ENCODE measurements at regions not wholly inside any gene's neighbourhood (a gene's known extent, or its start where the extent isn't known, plus 50 kb on each side); places are given as distances from the start of the nearest gene placed in this dataset.

DNA sequence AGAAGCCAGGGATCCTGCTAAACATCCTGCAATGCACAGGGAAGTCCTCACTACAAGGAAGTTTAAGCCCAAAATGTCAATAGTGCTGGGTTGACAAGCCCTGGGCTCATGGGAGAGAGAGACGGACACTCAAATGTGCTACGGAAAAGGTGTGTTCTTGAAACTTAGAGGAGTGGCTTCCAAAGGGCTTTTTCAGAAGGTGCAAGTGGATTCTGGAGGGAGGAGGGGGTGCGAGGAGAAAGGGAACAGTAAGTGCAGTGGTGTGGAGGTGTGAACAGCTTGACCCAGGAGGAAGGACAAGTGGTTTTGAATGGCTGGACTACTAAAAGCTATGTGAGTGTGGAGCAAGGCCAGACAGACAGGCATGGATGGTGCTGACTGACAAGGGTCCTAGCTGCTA lies 50.4 kb upstream of the CECR2 start:
- no peak for DNase-seq (ENCODE audit: low spot score)
- H3K79me2 ChIP-seq: no peaks in the 10 kb centered on the region
- no peak overlapping the region for H3K4me3 ChIP-seq
- H3K4me2 ChIP-seq: no peak overlapping the region
- no peaks in the 10 kb centered on the region for H3K9me3 ChIP-seq (ENCODE audit: low read depth)
- H3K36me3 ChIP-seq (replicated peaks; ENCODE audit: insufficient read depth, low read depth): no peaks in the 10 kb centered on the region
- H3K27me3 ChIP-seq: no peaks in the 10 kb centered on the region
- TF ChIP-seq, protein P1, sequence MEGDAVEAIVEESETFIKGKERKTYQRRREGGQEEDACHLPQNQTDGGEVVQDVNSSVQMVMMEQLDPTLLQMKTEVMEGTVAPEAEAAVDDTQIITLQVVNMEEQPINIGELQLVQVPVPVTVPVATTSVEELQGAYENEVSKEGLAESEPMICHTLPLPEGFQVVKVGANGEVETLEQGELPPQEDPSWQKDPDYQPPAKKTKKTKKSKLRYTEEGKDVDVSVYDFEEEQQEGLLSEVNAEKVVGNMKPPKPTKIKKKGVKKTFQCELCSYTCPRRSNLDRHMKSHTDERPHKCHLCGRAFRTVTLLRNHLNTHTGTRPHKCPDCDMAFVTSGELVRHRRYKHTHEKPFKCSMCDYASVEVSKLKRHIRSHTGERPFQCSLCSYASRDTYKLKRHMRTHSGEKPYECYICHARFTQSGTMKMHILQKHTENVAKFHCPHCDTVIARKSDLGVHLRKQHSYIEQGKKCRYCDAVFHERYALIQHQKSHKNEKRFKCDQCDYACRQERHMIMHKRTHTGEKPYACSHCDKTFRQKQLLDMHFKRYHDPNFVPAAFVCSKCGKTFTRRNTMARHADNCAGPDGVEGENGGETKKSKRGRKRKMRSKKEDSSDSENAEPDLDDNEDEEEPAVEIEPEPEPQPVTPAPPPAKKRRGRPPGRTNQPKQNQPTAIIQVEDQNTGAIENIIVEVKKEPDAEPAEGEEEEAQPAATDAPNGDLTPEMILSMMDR (IDR thresholded peaks at IDR 0.05; ENCODE audit: poor library complexity): no peak
- TF ChIP-seq EZH2 (IDR thresholded peaks at IDR 0.05; ENCODE audit: borderline replicate concordance): no peak
- TF ChIP-seq EZH2phosphoT487 (IDR thresholded peaks at IDR 0.05; ENCODE audit: low read depth, severe bottlenecking, unreplicated experiment): no peak
- no peak overlapping the region for H3K27ac ChIP-seq
- no peaks in the 10 kb centered on the region for H4K20me1 ChIP-seq (ENCODE audit: insufficient read depth, poor library complexity, severe bottlenecking)
- H3K9me2 ChIP-seq (replicated peaks; ENCODE audit: insufficient read depth): no peaks in the 10 kb centered on the region
- no peaks in the 10 kb centered on the region for H3K4me1 ChIP-seq (ENCODE audit: insufficient read depth)
- WGBS (ENCODE audit: low lambda C conversion rate, missing lambda C conversion rate): 93% methylated on average over 3 of the region's 3 CpGs
- H2AFZ ChIP-seq: no peak overlapping the region

DNA sequence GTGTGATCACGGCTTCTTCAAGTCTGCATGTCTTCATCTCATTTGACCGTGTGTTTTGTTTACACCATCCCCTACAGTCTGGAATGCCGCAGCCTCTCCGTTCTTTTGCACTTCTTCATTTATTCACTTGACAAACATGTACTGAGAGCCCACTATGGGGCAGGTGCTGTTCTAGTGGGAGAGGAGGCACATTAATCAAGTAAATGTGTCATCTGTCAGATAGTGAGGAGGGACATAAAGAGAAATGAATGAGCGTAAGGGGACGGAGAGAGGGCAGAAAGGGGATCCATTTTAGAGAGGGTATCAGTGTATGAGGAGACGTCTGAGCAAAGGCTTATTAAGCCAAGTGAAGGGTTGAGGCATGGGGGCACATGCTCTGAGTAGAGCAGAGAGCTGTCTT lies 54.0 kb upstream of the CECR2 start:
- no peak overlapping the region for H3K4me2 ChIP-seq
- no peaks in the 10 kb centered on the region for H3K9me2 ChIP-seq (replicated peaks; ENCODE audit: insufficient read depth)
- no peaks in the 10 kb centered on the region for H3K4me1 ChIP-seq (ENCODE audit: insufficient read depth)
- no peaks in the 10 kb centered on the region for H3K36me3 ChIP-seq (replicated peaks; ENCODE audit: insufficient read depth, low read depth)
- TF ChIP-seq EZH2 (IDR thresholded peaks at IDR 0.05; ENCODE audit: borderline replicate concordance) (no peak), EZH2phosphoT487 (IDR thresholded peaks at IDR 0.05; ENCODE audit: low read depth, severe bottlenecking, unreplicated experiment) (no peak)
- TF ChIP-seq, protein P1 (IDR thresholded peaks at IDR 0.05; ENCODE audit: poor library complexity): no peak
- no peaks in the 10 kb centered on the region for H3K79me2 ChIP-seq
- WGBS (ENCODE audit: low lambda C conversion rate, missing lambda C conversion rate): 88% methylated on average over 7 of the region's 7 CpGs
- H4K20me1 ChIP-seq (ENCODE audit: insufficient read depth, poor library complexity, severe bottlenecking): no peaks in the 10 kb centered on the region
- H3K9me3 ChIP-seq (ENCODE audit: low read depth): no peaks in the 10 kb centered on the region
- no peak overlapping the region for H3K4me3 ChIP-seq
- H3K27me3 ChIP-seq: no peaks in the 10 kb centered on the region
- no peak overlapping the region for H3K27ac ChIP-seq
- no peak for DNase-seq (ENCODE audit: low spot score)
- no peak overlapping the region for H2AFZ ChIP-seq

DNA sequence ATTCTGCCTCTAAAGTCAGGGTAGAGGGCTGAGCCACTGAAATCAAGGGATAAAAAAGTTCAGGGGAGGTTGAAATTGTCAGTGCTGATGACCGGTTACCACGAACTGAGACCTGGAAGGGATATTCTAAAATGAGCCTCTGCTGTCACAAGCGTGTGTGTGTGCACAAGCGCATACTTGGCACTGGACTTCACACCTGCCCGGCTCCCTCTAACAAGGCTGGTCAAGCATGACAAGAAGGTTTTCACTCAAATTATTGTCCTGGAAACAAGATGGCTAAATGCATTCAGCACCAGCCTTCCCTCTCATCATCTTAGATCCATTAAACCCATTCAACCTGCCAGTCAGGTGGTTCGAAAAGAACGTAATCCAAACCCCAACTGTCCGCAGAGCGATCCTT lies 54.8 kb upstream of the CECR2 start:
- Histone ChIP-seq H3K79me2 (no peaks in the 10 kb centered on the region), H4K20me1 (ENCODE audit: insufficient read depth, poor library complexity, severe bottlenecking) (no peaks in the 10 kb centered on the region), H3K27me3 (no peaks in the 10 kb centered on the region), H2AFZ (no peak overlapping the region), H3K4me1 (ENCODE audit: insufficient read depth) (no peaks in the 10 kb centered on the region), H3K27ac (no peak overlapping the region), H3K9me2 (replicated peaks; ENCODE audit: insufficient read depth) (no peaks in the 10 kb centered on the region), H3K4me3 (no peak overlapping the region), H3K4me2 (no peak overlapping the region), H3K9me3 (ENCODE audit: low read depth) (no peaks in the 10 kb centered on the region), H3K36me3 (replicated peaks; ENCODE audit: insufficient read depth, low read depth) (no peaks in the 10 kb centered on the region)
- no peak for TF ChIP-seq EZH2phosphoT487 (IDR thresholded peaks at IDR 0.05; ENCODE audit: low read depth, severe bottlenecking, unreplicated experiment)
- TF ChIP-seq EZH2 (IDR thresholded peaks at IDR 0.05; ENCODE audit: borderline replicate concordance): no peak
- TF ChIP-seq, protein P1 (IDR thresholded peaks at IDR 0.05; ENCODE audit: poor library complexity): no peak
- no peak for DNase-seq (ENCODE audit: low spot score)
- 89% methylated on average over 9 of the region's 9 CpGs for WGBS (ENCODE audit: low lambda C conversion rate, missing lambda C conversion rate)

DNA sequence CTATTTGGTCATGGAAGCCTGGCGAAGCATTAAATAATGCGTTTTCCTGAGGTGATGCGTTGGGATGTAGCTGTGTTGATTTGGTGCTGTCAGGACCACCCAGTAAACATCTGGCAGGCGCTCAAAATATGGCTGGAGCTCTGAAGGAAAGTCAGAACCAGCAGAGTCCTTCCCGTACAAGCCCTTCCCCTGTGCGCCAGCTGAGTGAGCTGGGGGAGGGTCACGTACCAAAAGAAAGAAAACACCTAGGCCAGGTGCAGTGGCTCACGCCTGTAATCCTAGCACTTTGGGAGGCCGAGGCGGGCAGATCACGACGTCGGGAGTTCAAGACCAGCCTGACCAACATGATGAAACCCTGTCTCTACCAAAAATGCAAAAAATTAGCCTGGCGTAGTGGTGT lies 55.6 kb upstream of the CECR2 start:
- Histone ChIP-seq H3K4me2 (no peak overlapping the region), H2AFZ (no peak overlapping the region)

More for the DNA sequence above, 55.6 kb upstream of the CECR2 start:
- Histone ChIP-seq H3K79me2 (no peaks in the 10 kb centered on the region), H3K4me1 (ENCODE audit: insufficient read depth) (no peaks in the 10 kb centered on the region), H3K9me2 (replicated peaks; ENCODE audit: insufficient read depth) (no peaks in the 10 kb centered on the region), H3K27ac (no peak overlapping the region), H3K9me3 (ENCODE audit: low read depth) (no peaks in the 10 kb centered on the region), H3K36me3 (replicated peaks; ENCODE audit: insufficient read depth, low read depth) (no peaks in the 10 kb centered on the region), H4K20me1 (ENCODE audit: insufficient read depth, poor library complexity, severe bottlenecking) (no peaks in the 10 kb centered on the region), H3K4me3 (no peak overlapping the region), H3K27me3 (no peaks in the 10 kb centered on the region)
- no peak for DNase-seq (ENCODE audit: low spot score)
- TF ChIP-seq EZH2phosphoT487 (IDR thresholded peaks at IDR 0.05; ENCODE audit: low read depth, severe bottlenecking, unreplicated experiment): no peak
- no peak for TF ChIP-seq EZH2 (IDR thresholded peaks at IDR 0.05; ENCODE audit: borderline replicate concordance)
- TF ChIP-seq, protein P1 (IDR thresholded peaks at IDR 0.05; ENCODE audit: poor library complexity): no peak
- WGBS (ENCODE audit: low lambda C conversion rate, missing lambda C conversion rate): 92% methylated on average over 14 of the region's 14 CpGs
